LHCN-M2 (cell line): ENCODE measurements at regions not wholly inside any gene's neighbourhood (a gene's known extent, or its start where the extent isn't known, plus 50 kb on each side); places are given as distances from the start of the nearest gene placed in this dataset.

Experiments used
- DNase-seq: peaks from one replicate; pipeline ENCODE4 v3.0.0-alpha.2; 2012; ENCODE audit warnings: low read depth

- no peak for DNase-seq
These were observed 201.8 kb upstream of the ZMIZ1 start for GRCh38 chr10:78866731-78867554.

GRCh38 chr10:78867555-78867939 is 201.2 kb upstream of the ZMIZ1 start:
- no peak for DNase-seq

- DNase-seq: no peak
These were observed 200.7 kb upstream of the ZMIZ1 start for GRCh38 chr10:78868048-78868447.

- DNase-seq: no peak
These were observed 200.3 kb upstream of the ZMIZ1 start for GRCh38 chr10:78868456-78868855.

- DNase-seq: no peak
These were observed 199.9 kb upstream of the ZMIZ1 start for GRCh38 chr10:78868861-78869260.

- no peak for DNase-seq
These were observed 199.0 kb upstream of the ZMIZ1 start for GRCh38 chr10:78869508-78870454.

- no peak for DNase-seq
These were observed 198.3 kb upstream of the ZMIZ1 start for GRCh38 chr10:78870458-78870857.

- no peak for DNase-seq
These were observed 197.0 kb upstream of the ZMIZ1 start for GRCh38 chr10:78871796-78872195.

GRCh38 chr10:78873413-78873812 is 195.4 kb upstream of the ZMIZ1 start:
- DNase-seq: no peak

GRCh38 chr10:78875331-78875877 is 193.4 kb upstream of the ZMIZ1 start:
- no peak for DNase-seq

- no peak for DNase-seq
These were observed 192.8 kb upstream of the ZMIZ1 start for GRCh38 chr10:78875932-78876331.

GRCh38 chr10:78876449-78876848 is 192.3 kb upstream of the ZMIZ1 start:
- no peak for DNase-seq

GRCh38 chr10:78879621-78880020 is 189.1 kb upstream of the ZMIZ1 start:
- DNase-seq: no peak

GRCh38 chr10:78886129-78886528 is 182.6 kb upstream of the ZMIZ1 start:
- DNase-seq: no peak

- no peak for DNase-seq
These were observed 179.2 kb upstream of the ZMIZ1 start for GRCh38 chr10:78889536-78890063.

- DNase-seq: no peak
These were observed 178.3 kb upstream of the ZMIZ1 start for GRCh38 chr10:78890506-78890905.

- DNase-seq: no peak
These were observed 177.0 kb upstream of the ZMIZ1 start for GRCh38 chr10:78891741-78892140.

- no peak for DNase-seq
These were observed 176.2 kb upstream of the ZMIZ1 start for GRCh38 chr10:78892338-78893176.

- no peak for DNase-seq
These were observed 175.5 kb upstream of the ZMIZ1 start for GRCh38 chr10:78893217-78893616.

GRCh38 chr10:78894089-78894840 is 174.5 kb upstream of the ZMIZ1 start:
- DNase-seq: no peak
